ENCODE measurements at regions not wholly inside any gene's neighbourhood (a gene's known extent, or its start where the extent isn't known, plus 50 kb on each side); places are given as distances from the start of the nearest gene placed in this dataset.

GRCh38 chr10:85444868-85445267 is 921.7 kb downstream of the GRID1 start:
- TF ChIP-seq CTCF (IDR thresholded peaks at IDR 0.05; ENCODE audit: insufficient read depth, low read length, poor library complexity, severe bottlenecking) (no peak), EZH2phosphoT487 (conservative IDR thresholded peaks at IDR 0.05; ENCODE audit: low read length) (no peak)
